Esophagus squamous epithelium (tissue), 5 donors: ENCODE measurements at regions not wholly inside any gene's neighbourhood (a gene's known extent, or its start where the extent isn't known, plus 50 kb on each side); places are given as distances from the start of the nearest gene placed in this dataset.

Experiments
- DNase-seq: peaks from one replicate; lab custom pipeline; 2025; lab: John Stamatoyannopoulos, UW
- H3K27ac ChIP-seq, 4 donors: fragments of 200-600 bp; sonication (generic); one replicate each; pipeline ENCODE4 v1.5.1; 2016 to 2019; ENCODE audit warnings: mild to moderate bottlenecking in 1 of 4
- H3K27me3 ChIP-seq, 4 donors: fragments of 200-600 bp; sonication (generic); 1 replicate in 3 of 4; 2 replicates in 1 of 4; pipeline versions ENCODE4 v1.5.1 to v1.6.0; 2017 to 2021; ENCODE audit warnings: antibody characterized with exemption in 1 of 4
- H3K36me3 ChIP-seq, 3 donors: fragments of 200-600 bp; sonication (generic); one replicate each; pipeline ENCODE4 v1.5.1; 2016 to 2019
- H3K4me1 ChIP-seq, 3 donors: fragments of 200-600 bp; sonication (generic); one replicate each; pipeline ENCODE4 v1.5.1; 2017 to 2019
- H3K4me3 ChIP-seq, 4 donors: fragments of 200-600 bp; sonication (generic); 1 replicate in 3 of 4; 2 replicates in 1 of 4; pipeline ENCODE4 v1.5.1; 2016 to 2019; ENCODE audit warnings: mild to moderate bottlenecking in 2 of 4, moderate library complexity in 1 of 4
- H3K9me3 ChIP-seq, 3 donors: fragments of 200-600 bp; sonication (generic); one replicate each; pipeline ENCODE4 v1.5.1; 2016 to 2019
- CTCF ChIP-seq, 6 experiments: fragments of 450-650 bp in 4 of 6; fragments of 200-600 bp in 2 of 6; sonication (generic) in 2 of 6; IDR thresholded peaks; one replicate each; pipeline ENCODE4 v1.5.1; 2016 to 2019; ENCODE audit warnings: antibody characterized with exemption in 6 of 6, mild to moderate bottlenecking in 4 of 6, moderate library complexity in 4 of 6
- POLR2A ChIP-seq, 4 donors: fragments of 450-650 bp; IDR thresholded peaks; one replicate each; pipeline ENCODE4 v1.6.1; 2017; ENCODE audit warnings: antibody characterized with exemption in 4 of 4, mild to moderate bottlenecking in 4 of 4, moderate library complexity in 3 of 4
- WGBS, 2 donors: methylation state at CpG; one replicate each; pipeline ENCODE4 v1.1.5; 2018; 5-methylcytosine and 5-hydroxymethylcytosine counted together
- intact Hi-C: fragments of 100-400 bp; cut with DNase I; formaldehyde crosslinking; loops from one replicate; pipeline ENCODE4 v1.15.0; 2022
- small RNA-seq, 4 donors: library from RNA; depleted of rRNA; stranded (forward); fragments of <200 nt; gene quantifications; one replicate each; pipeline ENCODE3, GENCODE V24; 2016
- donor health status: DM: yes; HTN: yes; CAD: no.

- Histone ChIP-seq H3K4me3 (no peak overlapping the region), H3K27me3 (no peaks in the 10 kb centered on the region), H3K4me1 (peaks cover 0 to 5% (median 0%) of the 10 kb centered on the region in 3 donors), H3K9me3 (no peaks in the 10 kb centered on the region), H3K36me3 (no peaks in the 10 kb centered on the region), H3K27ac (no peak overlapping the region)
- TF ChIP-seq POLR2A (IDR thresholded peaks at IDR 0.05): no peak
- no peak for TF ChIP-seq CTCF (IDR thresholded peaks at IDR 0.05)
- WGBS, 2 donors: 39 to 48% methylated on average over 2 of the region's 2 CpGs
- intact Hi-C loops: loop anchor here (5.0 to 10.0 kb wide), 2 partner anchors 151 to 404 kb away; no protein-coding TSS in a partner anchor
- DNase-seq: no peak
Measured at GRCh38 chr1:147491098-147491497, 50.2 kb upstream of the BCL9 start.

Small RNAs in the stretch of these regions (small RNA-seq; reads per million reads assigned to genes)
- 0 reads per million in 4 donors for gene RF00019
